GM18868 (cell line): ENCODE measurements at regions not wholly inside any gene's neighbourhood (a gene's known extent, or its start where the extent isn't known, plus 50 kb on each side); places are given as distances from the start of the nearest gene placed in this dataset.
"Not testable (repeated sequence)": the region's sequence is repeated elsewhere in the genome, so short reads cannot be mapped to it uniquely, and the experiment has no call there.

Experiments
- ATAC-seq: cut with Tn5 transposase; IDR thresholded peaks from one replicate; pipeline ENCODE4 v1.9.1; 2021; ENCODE audit warnings: mild to moderate bottlenecking, moderate library complexity; ENCODE audit not compliant: unreplicated experiment

GRCh38 chr5:118302786-118303185 is 685.6 kb downstream of the DTWD2 start:
- no peak for ATAC-seq

DNA sequence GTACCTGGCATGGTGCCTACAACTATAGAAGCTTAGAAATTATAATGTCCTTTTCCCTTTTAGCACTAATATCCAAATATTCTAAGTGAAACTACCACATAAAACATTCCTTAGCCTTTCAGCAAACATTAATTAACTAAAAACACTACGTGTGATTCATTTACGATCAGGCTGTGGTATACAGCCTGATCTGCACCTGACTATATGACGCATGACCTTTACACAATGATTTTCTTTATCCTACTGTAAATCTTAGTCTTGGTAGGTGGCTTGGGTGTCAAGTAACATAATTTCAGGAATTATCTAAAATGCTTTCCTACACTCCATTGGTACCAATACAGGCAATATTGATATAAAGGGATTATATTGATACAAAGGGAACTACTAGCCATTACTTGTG is 686.7 kb downstream of the DTWD2 start:
- no peak for ATAC-seq

- no peak for ATAC-seq
Measured at GRCh38 chr5:118295045-118295444, 693.3 kb downstream of the DTWD2 start.

DNA sequence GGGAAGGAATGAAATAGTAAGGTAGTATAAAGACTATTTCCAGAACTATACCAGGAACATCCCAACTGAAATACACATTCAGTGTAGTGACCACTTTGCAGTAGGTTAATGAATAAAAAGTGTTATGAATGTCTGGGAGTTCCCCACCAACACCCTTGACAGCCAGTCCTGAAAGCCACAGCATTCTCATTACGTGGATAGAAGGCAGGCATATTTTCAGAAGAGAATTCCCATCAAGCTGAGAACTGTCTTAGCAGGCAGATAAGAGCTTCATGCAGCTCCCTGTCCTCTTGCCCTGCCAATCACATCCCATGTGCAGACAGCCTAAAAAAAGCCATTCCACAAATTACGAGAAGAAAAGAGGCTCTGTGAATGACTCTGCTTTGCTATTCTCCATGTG is 695.0 kb downstream of the DTWD2 start:
- no peak for ATAC-seq

GRCh38 chr5:118290204-118290603 is 698.1 kb downstream of the DTWD2 start:
- ATAC-seq, result no peak

DNA sequence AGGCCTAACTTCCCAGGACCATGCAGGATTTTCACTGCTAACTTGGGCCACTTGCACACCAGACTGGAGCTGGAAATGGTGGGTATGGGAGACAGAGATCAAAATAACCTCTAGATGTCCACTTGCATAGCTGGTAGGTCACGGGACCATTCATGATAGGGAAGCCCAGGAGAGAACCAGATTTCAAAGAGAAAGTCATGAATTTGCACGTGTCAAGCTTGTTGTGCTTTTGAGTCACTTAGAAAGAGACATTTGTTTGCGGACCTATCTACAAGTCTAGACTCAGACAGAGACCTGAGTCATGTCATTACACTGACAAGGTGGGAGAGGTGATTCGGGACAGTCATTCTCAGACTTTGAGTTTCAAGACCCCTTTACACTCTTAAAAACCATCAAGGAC is 704.1 kb downstream of the DTWD2 start:
- ATAC-seq, result peak; percentile 58

DNA sequence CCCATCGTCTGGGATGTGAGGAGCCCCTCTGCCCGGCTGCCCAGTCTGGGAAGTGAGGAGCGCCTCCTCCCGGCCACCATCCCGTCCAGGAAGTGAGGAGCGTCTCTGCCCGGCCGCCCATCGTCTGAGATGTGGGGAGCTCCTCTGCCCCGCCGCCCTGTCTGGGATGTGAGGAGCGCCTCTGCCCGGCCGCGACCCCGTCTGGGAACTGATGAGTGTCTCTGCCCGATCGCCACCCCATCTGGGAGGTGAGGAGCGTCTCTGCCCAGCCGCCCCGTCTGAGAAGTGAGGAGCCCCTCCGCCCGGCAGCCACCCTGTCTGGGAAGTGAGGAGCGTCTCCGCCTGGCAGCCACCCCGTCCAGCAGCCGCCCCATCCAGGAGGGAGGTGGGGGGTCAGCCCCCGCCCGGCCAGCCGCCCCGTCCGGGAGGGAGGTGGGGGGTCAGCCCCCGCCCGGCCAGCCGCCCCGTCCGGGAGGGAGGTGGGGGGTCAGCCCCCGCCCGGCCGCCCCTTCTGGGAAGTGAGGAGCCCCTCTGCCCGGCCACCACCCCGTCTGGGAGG is 705.8 kb downstream of the DTWD2 start:
- ATAC-seq, result not testable (repeated sequence)

- no peak for ATAC-seq
Measured at GRCh38 chr5:118279540-118280294, 708.6 kb downstream of the DTWD2 start.

- no peak for ATAC-seq
Measured at GRCh38 chr5:118270526-118270925, 717.8 kb downstream of the DTWD2 start.

DNA sequence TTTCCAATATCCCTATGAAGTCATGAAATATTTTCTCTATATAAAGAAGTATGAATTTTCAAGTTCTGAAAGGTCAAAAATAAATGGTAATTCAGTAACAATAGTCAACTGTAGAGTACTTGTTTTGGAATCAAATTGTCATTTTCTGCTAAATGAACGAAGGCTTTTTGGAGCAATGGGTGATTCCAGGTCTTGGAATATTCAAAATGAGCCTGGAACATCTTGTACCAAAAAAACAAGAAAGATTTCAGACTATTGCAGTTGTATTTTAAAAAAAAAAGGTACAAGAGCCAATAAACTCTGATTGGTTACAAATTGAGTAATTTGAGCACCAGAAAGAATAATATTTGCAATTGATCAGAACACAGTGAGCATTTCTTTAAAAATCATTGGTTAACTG is 730.1 kb downstream of the DTWD2 start:
- no peak for ATAC-seq

GRCh38 chr5:118257066-118257465 is 731.3 kb downstream of the DTWD2 start:
- no peak for ATAC-seq

- ATAC-seq, result no peak
Measured at GRCh38 chr5:118253225-118254061, 734.9 kb downstream of the DTWD2 start.

- peak; percentile 77 for ATAC-seq
Measured at GRCh38 chr5:118249386-118249785, 739.0 kb downstream of the DTWD2 start.

DNA sequence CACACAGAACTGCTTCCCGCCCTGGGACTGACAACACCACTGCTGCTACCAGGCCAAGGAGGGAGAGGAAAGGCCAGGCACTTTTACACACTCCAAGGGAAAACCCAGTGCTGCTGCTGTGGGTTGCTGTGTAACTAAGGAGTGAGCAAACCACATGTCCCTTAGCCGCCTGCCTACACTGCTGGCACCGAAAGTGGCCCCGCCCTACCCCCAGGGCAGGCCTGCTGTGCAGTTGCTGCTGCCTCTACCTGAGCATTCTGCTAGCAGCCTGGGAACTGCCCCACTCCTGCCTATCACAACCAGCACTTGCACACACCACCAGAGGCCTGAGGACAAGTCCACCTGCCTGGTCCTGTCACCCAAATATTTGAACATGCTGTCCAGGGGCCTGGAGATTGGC is 740.9 kb downstream of the DTWD2 start:
- no peak for ATAC-seq

DNA sequence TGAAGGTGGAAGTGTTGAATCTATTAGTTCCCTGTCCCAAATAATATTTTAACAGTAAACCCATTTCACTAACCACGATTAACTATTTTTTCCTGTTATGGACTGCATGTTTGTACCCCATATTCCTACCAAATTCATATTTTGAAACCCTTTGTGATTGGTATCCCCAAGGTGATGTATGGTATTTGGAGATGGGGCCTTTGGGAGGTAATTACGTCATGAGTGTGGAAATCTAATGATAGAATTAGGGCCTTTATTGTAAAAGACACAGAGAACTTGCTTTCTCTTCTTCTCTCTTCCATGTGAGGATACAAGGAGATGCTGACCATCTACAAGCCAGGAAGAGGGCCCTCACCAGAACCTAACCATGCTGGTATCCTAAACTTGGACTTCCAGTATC is 744.7 kb downstream of the DTWD2 start:
- no peak for ATAC-seq

DNA sequence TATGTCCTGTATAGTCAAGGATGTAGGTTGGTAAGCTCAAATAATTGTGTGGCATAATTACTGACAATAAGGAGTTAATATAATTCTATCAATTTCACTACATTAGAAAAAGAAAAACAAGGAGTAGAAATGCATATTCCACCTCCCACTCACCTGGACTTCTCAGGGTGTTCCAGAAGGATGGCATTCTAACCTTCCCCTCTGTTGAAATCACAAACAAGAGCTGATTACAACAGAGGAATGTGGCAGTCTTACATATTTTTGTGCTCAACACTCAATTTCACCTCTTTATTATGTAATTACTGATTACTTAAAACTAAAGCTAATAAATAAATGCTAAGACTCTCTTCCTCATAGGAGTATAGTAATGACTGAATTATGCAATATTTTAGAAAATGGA is 745.3 kb downstream of the DTWD2 start:
- no peak for ATAC-seq

- peak; percentile 79 for ATAC-seq
Measured at GRCh38 chr5:118236108-118236849, 752.1 kb downstream of the DTWD2 start.

DNA sequence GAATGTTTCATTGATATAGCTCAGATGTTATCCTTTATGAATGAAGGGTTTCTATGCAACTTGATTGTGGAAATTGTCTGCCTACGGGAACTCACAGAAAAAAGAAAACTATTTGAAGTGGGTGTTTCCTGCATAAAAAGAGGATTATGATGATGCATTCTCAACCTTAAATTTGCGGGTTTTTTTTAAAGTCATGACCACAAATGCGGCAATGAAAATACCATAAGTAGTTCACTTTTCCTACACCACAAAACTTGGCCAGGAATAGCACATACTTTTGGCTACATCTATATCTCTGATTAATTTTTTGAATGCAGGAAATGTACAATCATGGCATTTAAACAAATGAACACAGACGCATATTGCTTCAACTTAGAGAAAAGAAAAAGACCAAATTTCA is 754.7 kb downstream of the DTWD2 start:
- no peak for ATAC-seq

DNA sequence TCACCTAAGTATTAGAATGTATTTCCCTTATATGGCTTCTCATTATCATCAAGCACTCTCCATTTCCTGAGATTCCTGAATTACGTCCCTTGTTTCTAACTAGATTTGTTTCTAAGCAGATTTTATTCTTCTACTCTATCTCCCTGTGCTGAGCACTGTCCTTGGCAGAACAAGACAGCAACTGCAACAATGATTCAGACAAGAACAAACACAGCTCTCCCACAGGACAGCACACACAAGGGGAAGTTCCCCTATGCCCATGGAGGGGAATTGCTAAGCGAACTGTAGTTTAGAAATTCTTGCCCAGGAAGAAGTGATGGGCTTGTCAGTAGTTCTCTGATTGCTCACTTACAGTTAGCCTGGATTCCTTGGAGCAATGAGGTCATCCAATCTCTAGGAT is 759.9 kb downstream of the DTWD2 start:
- ATAC-seq, result no peak

DNA sequence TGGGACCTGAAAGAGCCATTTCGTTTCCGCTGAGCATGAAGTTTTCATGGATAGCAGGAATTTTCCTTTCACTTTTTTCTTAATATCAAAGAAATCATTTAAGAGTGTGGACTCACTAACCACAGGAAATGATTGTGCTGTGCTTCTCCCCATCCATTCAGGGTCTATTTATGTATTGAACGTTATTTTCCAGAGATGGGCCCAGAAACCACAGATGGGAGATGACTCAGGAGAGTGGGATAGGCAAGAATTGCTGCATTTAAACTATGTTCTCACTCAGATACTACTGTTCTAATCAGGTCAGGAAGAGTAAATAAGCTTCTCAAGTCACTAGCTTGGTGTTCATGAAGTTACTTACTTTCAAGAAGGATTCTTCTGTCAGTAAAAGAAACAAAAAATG is 763.8 kb downstream of the DTWD2 start:
- no peak for ATAC-seq

DNA sequence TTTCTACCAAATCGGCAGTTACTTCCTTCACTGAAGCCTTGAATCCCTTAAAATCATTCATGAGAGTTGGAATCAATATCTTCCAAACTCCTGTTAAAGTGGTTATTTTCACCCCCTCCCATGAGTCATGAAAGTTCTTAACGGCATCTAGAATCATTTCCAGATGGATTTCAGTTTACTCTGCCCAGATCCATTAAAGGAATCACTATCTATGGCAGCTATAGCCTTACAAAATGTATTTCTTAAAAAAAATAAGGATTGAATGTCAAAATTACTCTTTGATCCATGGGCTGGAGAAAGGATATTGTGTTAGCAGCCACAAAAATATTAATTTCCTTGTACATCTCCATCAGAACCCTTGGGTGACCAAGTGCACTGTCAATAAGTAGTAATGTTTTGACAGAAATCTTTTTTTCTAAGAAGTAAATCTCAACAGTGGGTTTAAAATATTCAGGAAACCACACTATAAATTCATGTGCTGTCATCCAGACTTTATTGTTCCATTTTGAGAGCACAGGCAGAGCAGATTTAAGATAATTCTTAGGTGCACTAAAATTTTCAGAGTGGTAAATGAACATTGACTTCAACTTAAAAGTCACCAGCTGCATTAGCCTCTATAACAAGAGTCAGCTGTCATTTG is 767.7 kb downstream of the DTWD2 start:
- ATAC-seq, result no peak
